ENCODE measurements at regions not wholly inside any gene's neighbourhood (a gene's known extent, or its start where the extent isn't known, plus 50 kb on each side); places are given as distances from the start of the nearest gene placed in this dataset.

GRCh38 chr6:144576871-144577270, 291.7 kb downstream of the UTRN start:
- DNase-seq, result no peak
- WGBS, 2 donors, result 90 to 97% methylated on average over 6 of the region's 6 CpGs
- no peak overlapping the region for H3K27ac ChIP-seq
- H3K36me3 ChIP-seq (ENCODE audit: low read depth, missing control alignments), result no peaks in the 10 kb centered on the region
- TF ChIP-seq POLR2A (IDR thresholded peaks at IDR 0.05) (no peak), CTCF (IDR thresholded peaks at IDR 0.05) (no peak)
- intact Hi-C loops (cut with DNase I; ENCODE audit: low total_unique reads), result no loop called here
- H3K4me3 ChIP-seq, result no peak overlapping the region
- no peaks in the 10 kb centered on the region for H3K27me3 ChIP-seq
- H3K9me3 ChIP-seq, result no peaks in the 10 kb centered on the region
- no peaks in the 10 kb centered on the region for H3K4me1 ChIP-seq

GRCh38 chr6:144578385-144579350, 293.5 kb downstream of the UTRN start:
- no peak overlapping the region for H3K4me3 ChIP-seq
- no peaks in the 10 kb centered on the region for H3K4me1 ChIP-seq
- 72 to 82% methylated on average over 7 of the region's 7 CpGs for WGBS, 2 donors
- TF ChIP-seq POLR2A (IDR thresholded peaks at IDR 0.05), result no peak
- no peak for TF ChIP-seq CTCF (IDR thresholded peaks at IDR 0.05)
- intact Hi-C loops (cut with DNase I; ENCODE audit: low total_unique reads), result no loop called here
- DNase-seq, result no peak
- no peaks in the 10 kb centered on the region for H3K36me3 ChIP-seq (ENCODE audit: low read depth, missing control alignments)
- H3K9me3 ChIP-seq, result no peaks in the 10 kb centered on the region
- no peaks in the 10 kb centered on the region for H3K27me3 ChIP-seq
- no peak overlapping the region for H3K27ac ChIP-seq

- Histone ChIP-seq H3K4me1 (no peaks in the 10 kb centered on the region), H3K27me3 (no peaks in the 10 kb centered on the region), H3K9me3 (no peaks in the 10 kb centered on the region), H3K4me3 (no peak overlapping the region), H3K27ac (no peak overlapping the region), H3K36me3 (ENCODE audit: low read depth, missing control alignments) (no peaks in the 10 kb centered on the region)
- DNase-seq, result no peak
- WGBS, 2 donors, result 64 to 71% methylated on average over 3 of the region's 3 CpGs
- intact Hi-C loops (cut with DNase I; ENCODE audit: low total_unique reads), result loop anchor here (10.0 kb wide), 1 partner anchor 635 kb away; no protein-coding TSS in a partner anchor
- TF ChIP-seq CTCF (IDR thresholded peaks at IDR 0.05), result no peak
- no peak for TF ChIP-seq POLR2A (IDR thresholded peaks at IDR 0.05)
These were observed 294.9 kb downstream of the UTRN start for GRCh38 chr6:144580039-144580438.

GRCh38 chr6:144580771-144581170, 295.6 kb downstream of the UTRN start:
- no peak for TF ChIP-seq CTCF (IDR thresholded peaks at IDR 0.05)
- TF ChIP-seq POLR2A (IDR thresholded peaks at IDR 0.05), result no peak
- Histone ChIP-seq H3K4me3 (no peak overlapping the region), H3K4me1 (no peaks in the 10 kb centered on the region), H3K9me3 (no peaks in the 10 kb centered on the region), H3K27ac (no peak overlapping the region), H3K27me3 (no peaks in the 10 kb centered on the region), H3K36me3 (ENCODE audit: low read depth, missing control alignments) (no peaks in the 10 kb centered on the region)
- 90 to 97% methylated on average over 1 of the region's 1 CpG for WGBS, 2 donors
- intact Hi-C loops (cut with DNase I; ENCODE audit: low total_unique reads), result loop anchor here (10.0 kb wide), 1 partner anchor 634 kb away; no protein-coding TSS in a partner anchor
- no peak for DNase-seq
